ENCODE measurements at regions not wholly inside any gene's neighbourhood (a gene's known extent, or its start where the extent isn't known, plus 50 kb on each side); places are given as distances from the start of the nearest gene placed in this dataset.

DNA sequence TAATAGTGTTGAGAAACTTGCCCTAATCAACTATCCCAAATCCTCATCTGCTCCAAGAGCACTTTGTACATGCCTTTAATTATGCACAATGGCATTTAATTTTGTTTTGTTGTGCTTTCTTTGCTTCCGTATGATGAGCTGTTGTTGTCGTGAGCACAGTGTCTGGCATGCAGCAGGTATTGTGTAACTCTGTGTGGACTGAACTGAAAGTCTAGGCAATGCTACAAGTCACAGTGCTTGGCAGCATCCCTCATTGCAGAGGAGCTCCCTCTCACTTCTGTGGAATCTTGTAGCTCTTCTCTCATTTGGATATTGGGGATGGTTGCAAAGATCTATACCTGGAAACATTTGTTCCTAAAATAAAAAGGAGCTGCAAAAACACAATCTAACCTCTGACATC is 502.2 kb upstream of the CA10 start:
- no peaks in the 10 kb centered on the region for H3K27me3 ChIP-seq (ENCODE audit: insufficient read depth, low read length, poor library complexity, severe bottlenecking)
- Mint-ChIP-seq H3K9me3 (peaks cover 0 to 20% (median 2%) of the 10 kb centered on the region in 5 donors), H3K4me1 (no peaks in the 10 kb centered on the region), H3K36me3 (no peaks in the 10 kb centered on the region), H3K4me3 (no peak overlapping the region), H3K27ac (no peak overlapping the region), H3K27me3 (no peaks in the 10 kb centered on the region)
- DNase-seq = no peak
- no peaks in the 10 kb centered on the region for H3K9me3 ChIP-seq (ENCODE audit: low read length)
- H3K4me3 ChIP-seq (ENCODE audit: low read length) = no peak overlapping the region
- ChIA-PET POLR2A (no interaction called here), CTCF (no interaction called here)
- H3K36me3 ChIP-seq (ENCODE audit: insufficient read depth, low read length) = no peaks in the 10 kb centered on the region
- no peaks in the 10 kb centered on the region for H3K4me1 ChIP-seq (ENCODE audit: insufficient read depth, low read length)
- no peak overlapping the region for H3K27ac ChIP-seq (ENCODE audit: low read depth, low read length)

DNA sequence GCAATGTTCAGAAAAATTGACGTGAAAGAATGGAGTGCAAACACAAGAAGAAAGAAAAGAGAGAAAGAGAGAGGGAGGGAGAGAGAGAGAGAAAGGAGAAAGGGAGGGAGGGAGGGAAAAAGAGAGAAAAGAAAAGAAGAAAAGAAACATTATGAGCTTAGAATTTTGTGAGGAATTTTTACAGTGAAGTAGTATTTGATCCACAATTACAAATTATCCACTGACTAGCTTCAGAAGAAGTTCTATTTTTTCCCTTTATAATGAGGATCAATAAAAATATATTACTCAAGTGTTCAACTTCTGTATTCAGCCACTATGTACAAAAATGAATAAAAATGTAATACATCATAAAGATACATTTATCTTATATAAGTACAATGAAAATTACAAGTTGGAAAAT is 494.5 kb upstream of the CA10 start:
- POLR2A ChIA-PET = no interaction called here
- no peak overlapping the region for H3K4me3 ChIP-seq (ENCODE audit: low read length)
- H3K36me3 Mint-ChIP-seq = no peaks in the 10 kb centered on the region
- no peaks in the 10 kb centered on the region for H3K4me1 ChIP-seq (ENCODE audit: insufficient read depth, low read length)
- H3K36me3 ChIP-seq (ENCODE audit: insufficient read depth, low read length) = no peaks in the 10 kb centered on the region
- CTCF ChIA-PET = no interaction called here
- no peak overlapping the region for H3K4me3 Mint-ChIP-seq
- no peak for DNase-seq
- no peaks in the 10 kb centered on the region for H3K4me1 Mint-ChIP-seq
- no peak overlapping the region for H3K27ac Mint-ChIP-seq
- no peak overlapping the region for H3K27ac ChIP-seq (ENCODE audit: low read depth, low read length)
- no peaks in the 10 kb centered on the region for H3K27me3 Mint-ChIP-seq
- no peaks in the 10 kb centered on the region for H3K27me3 ChIP-seq (ENCODE audit: insufficient read depth, low read length, poor library complexity, severe bottlenecking)
- H3K9me3 ChIP-seq (ENCODE audit: low read length) = no peaks in the 10 kb centered on the region
- H3K9me3 Mint-ChIP-seq = peaks cover 2 to 10% (median 3%) of the 10 kb centered on the region in 5 donors

DNA sequence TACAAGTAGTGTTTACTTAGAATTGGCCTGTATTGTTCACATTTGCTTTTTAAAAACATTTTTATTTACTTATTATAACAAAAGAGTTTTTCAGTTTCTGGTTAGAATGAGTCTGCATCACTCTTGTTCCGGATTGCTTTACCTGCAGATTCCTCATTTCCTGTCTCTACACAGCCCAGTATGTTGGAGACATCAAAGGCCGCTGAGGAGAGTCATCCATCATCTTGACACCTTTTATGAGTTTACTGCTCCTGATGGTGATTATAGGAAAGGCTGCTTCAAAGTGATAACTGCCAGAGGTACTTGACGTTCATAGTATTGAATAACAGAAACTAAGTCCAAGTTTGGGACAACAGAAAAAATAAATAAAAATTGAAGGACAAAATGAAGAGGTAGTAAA is 490.5 kb upstream of the CA10 start:
- DNase-seq = no peak
- CTCF ChIA-PET = no interaction called here
- H3K27me3 ChIP-seq (ENCODE audit: insufficient read depth, low read length, poor library complexity, severe bottlenecking) = no peaks in the 10 kb centered on the region
- no peak overlapping the region for H3K27ac ChIP-seq (ENCODE audit: low read depth, low read length)
- Mint-ChIP-seq H3K4me3 (no peak overlapping the region), H3K36me3 (no peaks in the 10 kb centered on the region), H3K27me3 (no peaks in the 10 kb centered on the region), H3K9me3 (peaks cover 0 to 13% (median 3%) of the 10 kb centered on the region in 5 donors), H3K4me1 (no peaks in the 10 kb centered on the region), H3K27ac (no peak overlapping the region)
- no peaks in the 10 kb centered on the region for H3K4me1 ChIP-seq (ENCODE audit: insufficient read depth, low read length)
- no peak overlapping the region for H3K4me3 ChIP-seq (ENCODE audit: low read length)
- H3K9me3 ChIP-seq (ENCODE audit: low read length) = no peaks in the 10 kb centered on the region
- POLR2A ChIA-PET = no interaction called here
- H3K36me3 ChIP-seq (ENCODE audit: insufficient read depth, low read length) = no peaks in the 10 kb centered on the region

DNA sequence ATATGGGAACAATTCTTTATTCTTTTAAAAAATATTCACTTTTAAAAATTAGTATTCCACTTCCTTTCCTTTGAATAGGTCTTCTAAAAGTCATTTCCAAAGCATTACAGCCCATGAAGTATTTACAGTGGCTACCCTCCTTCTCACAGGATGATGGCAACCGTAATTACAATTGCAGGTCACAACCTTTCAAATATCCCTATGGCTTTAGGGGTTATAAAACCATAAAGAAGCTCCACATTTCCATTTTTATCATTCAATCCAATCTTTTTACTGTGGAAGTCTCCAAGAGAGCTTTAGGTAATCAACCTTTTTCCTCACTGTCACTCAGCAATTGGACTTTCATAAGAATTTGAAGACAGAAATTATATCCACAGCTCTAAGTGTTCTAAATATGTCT is 488.9 kb upstream of the CA10 start:
- no peak for DNase-seq

DNA sequence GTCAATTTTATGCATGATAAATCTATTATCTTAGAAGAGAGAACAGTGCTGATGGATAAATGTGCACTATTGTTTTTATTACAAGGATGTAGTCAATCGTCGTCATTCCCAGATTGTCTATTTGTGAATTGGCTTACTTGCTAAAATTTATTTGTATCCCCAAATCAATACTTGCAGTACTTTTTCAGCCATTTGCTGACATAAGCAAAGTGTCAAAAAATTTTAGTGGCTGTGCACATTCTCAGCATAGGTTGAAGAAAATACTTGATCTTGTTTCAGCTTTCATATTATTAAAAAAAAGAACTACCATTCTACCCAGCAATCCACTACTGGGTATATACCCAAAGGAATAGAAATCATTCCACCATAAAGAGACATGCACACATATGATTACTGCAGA is 477.9 kb upstream of the CA10 start:
- Mint-ChIP-seq H3K4me3 (no peak overlapping the region), H3K36me3 (no peaks in the 10 kb centered on the region), H3K27ac (no peak overlapping the region), H3K4me1 (no peaks in the 10 kb centered on the region), H3K9me3 (peaks cover 6 to 15% (median 10%) of the 10 kb centered on the region in 5 donors), H3K27me3 (no peaks in the 10 kb centered on the region)
- DNase-seq = no peak
- H3K4me3 ChIP-seq (ENCODE audit: low read length) = no peak overlapping the region
- ChIA-PET CTCF (no interaction called here), POLR2A (no interaction called here)
- H3K4me1 ChIP-seq (ENCODE audit: insufficient read depth, low read length) = no peaks in the 10 kb centered on the region
- no peaks in the 10 kb centered on the region for H3K9me3 ChIP-seq (ENCODE audit: low read length)
- no peak overlapping the region for H3K27ac ChIP-seq (ENCODE audit: low read depth, low read length)
- H3K27me3 ChIP-seq (ENCODE audit: insufficient read depth, low read length, poor library complexity, severe bottlenecking) = no peaks in the 10 kb centered on the region
- no peaks in the 10 kb centered on the region for H3K36me3 ChIP-seq (ENCODE audit: insufficient read depth, low read length)

More for the DNA sequence above, 488.9 kb upstream of the CA10 start:
- H3K27me3 ChIP-seq (ENCODE audit: insufficient read depth, low read length, poor library complexity, severe bottlenecking) = no peaks in the 10 kb centered on the region
- no peaks in the 10 kb centered on the region for H3K9me3 ChIP-seq (ENCODE audit: low read length)
- POLR2A ChIA-PET = no interaction called here
- no peak overlapping the region for H3K4me3 Mint-ChIP-seq
- H3K27ac ChIP-seq (ENCODE audit: low read depth, low read length) = no peak overlapping the region
- no peaks in the 10 kb centered on the region for H3K36me3 ChIP-seq (ENCODE audit: insufficient read depth, low read length)
- H3K4me1 ChIP-seq (ENCODE audit: insufficient read depth, low read length) = no peaks in the 10 kb centered on the region
- peaks cover 0 to 9% (median 3%) of the 10 kb centered on the region in 5 donors for H3K9me3 Mint-ChIP-seq
- no peaks in the 10 kb centered on the region for H3K4me1 Mint-ChIP-seq
- no peak overlapping the region for H3K4me3 ChIP-seq (ENCODE audit: low read length)
- CTCF ChIA-PET = no interaction called here
- no peak overlapping the region for H3K27ac Mint-ChIP-seq
- H3K27me3 Mint-ChIP-seq = no peaks in the 10 kb centered on the region
- H3K36me3 Mint-ChIP-seq = no peaks in the 10 kb centered on the region

DNA sequence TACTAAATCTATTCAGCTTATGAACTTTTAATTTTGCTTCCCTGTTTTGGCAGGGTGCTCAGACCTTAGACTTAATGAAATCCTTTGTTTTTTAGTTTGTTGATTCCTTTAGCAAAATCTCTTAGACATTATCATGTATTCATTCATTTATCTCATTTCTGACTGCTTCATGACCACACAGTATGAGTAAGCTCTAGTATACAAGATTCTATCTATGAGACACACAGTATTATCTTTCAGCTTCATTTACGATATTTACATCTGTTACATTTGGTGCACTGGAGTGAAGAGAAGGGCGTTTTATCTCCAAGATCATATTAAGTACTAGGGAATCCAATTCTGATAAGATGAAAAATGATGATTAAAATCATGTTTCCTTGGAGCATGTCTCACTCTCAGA is 448.1 kb upstream of the CA10 start:
- H3K27ac ChIP-seq (ENCODE audit: low read depth, low read length) = no peak overlapping the region

DNA sequence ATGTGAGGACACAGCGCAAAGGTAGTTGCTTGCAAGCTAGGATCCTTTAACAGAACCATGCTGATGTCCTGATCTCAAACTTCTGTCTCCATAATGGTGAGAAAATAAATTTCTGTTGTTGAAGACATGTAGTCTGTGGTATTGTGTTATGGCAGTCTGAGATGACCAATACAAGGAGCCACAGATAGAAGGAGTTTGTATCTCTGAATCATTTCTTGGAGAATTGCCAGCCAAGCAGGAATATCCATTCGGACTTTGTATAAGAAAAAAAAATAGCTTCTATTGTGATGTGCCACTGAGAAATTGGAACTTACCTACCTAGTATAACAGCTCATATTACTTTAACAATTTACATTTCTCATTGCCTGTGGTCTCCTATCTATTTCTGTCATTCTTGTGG is 447.6 kb upstream of the CA10 start:
- Mint-ChIP-seq H3K27me3 (no peaks in the 10 kb centered on the region), H3K36me3 (no peaks in the 10 kb centered on the region), H3K4me3 (no peak overlapping the region), H3K27ac (no peak overlapping the region), H3K4me1 (no peaks in the 10 kb centered on the region), H3K9me3 (peaks cover 0 to 9% (median 3%) of the 10 kb centered on the region in 5 donors)
- ChIA-PET CTCF (no interaction called here), POLR2A (no interaction called here)
- no peaks in the 10 kb centered on the region for H3K4me1 ChIP-seq (ENCODE audit: insufficient read depth, low read length)
- H3K9me3 ChIP-seq (ENCODE audit: low read length) = no peaks in the 10 kb centered on the region
- no peaks in the 10 kb centered on the region for H3K36me3 ChIP-seq (ENCODE audit: insufficient read depth, low read length)
- no peaks in the 10 kb centered on the region for H3K27me3 ChIP-seq (ENCODE audit: insufficient read depth, low read length, poor library complexity, severe bottlenecking)
- no peak for DNase-seq
- H3K27ac ChIP-seq (ENCODE audit: low read depth, low read length) = no peak overlapping the region
- H3K4me3 ChIP-seq (ENCODE audit: low read length) = no peak overlapping the region

More for the DNA sequence above, 448.1 kb upstream of the CA10 start:
- no peaks in the 10 kb centered on the region for H3K4me1 Mint-ChIP-seq
- no peak overlapping the region for H3K4me3 Mint-ChIP-seq
- no peaks in the 10 kb centered on the region for H3K36me3 Mint-ChIP-seq
- ChIA-PET CTCF (no interaction called here), POLR2A (no interaction called here)
- H3K27me3 ChIP-seq (ENCODE audit: insufficient read depth, low read length, poor library complexity, severe bottlenecking) = no peaks in the 10 kb centered on the region
- no peak overlapping the region for H3K4me3 ChIP-seq (ENCODE audit: low read length)
- no peaks in the 10 kb centered on the region for H3K27me3 Mint-ChIP-seq
- H3K4me1 ChIP-seq (ENCODE audit: insufficient read depth, low read length) = no peaks in the 10 kb centered on the region
- no peak overlapping the region for H3K27ac Mint-ChIP-seq
- H3K9me3 ChIP-seq (ENCODE audit: low read length) = no peaks in the 10 kb centered on the region
- no peak for DNase-seq
- H3K36me3 ChIP-seq (ENCODE audit: insufficient read depth, low read length) = no peaks in the 10 kb centered on the region
- peaks cover 0 to 9% (median 4%) of the 10 kb centered on the region in 5 donors for H3K9me3 Mint-ChIP-seq

DNA sequence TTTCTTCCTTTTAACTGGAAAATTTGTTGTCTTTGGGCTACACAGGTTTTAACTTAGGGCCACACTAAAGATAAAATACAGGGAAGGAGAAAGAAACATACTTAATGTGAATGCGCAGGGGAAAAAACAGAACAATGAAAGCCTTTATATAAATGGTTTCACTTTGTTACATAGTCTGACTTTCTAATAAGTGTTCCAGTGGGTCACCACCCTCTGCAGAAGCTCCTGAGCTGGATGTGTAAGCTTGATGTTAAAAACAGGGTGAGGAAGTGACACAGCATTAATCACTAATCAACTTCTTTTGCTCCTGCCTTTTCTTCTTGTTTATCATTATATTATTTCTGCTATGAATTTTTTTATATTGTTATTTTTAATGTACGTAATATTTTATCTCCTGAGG is 445.6 kb upstream of the CA10 start:
- POLR2A ChIA-PET = no interaction called here
- no peaks in the 10 kb centered on the region for H3K4me1 Mint-ChIP-seq

More for the DNA sequence above, 445.6 kb upstream of the CA10 start:
- H3K27ac ChIP-seq (ENCODE audit: low read depth, low read length) = no peak overlapping the region
- no peak for DNase-seq
- no peak overlapping the region for H3K4me3 ChIP-seq (ENCODE audit: low read length)
- no peaks in the 10 kb centered on the region for H3K36me3 Mint-ChIP-seq
- CTCF ChIA-PET = no interaction called here
- no peaks in the 10 kb centered on the region for H3K36me3 ChIP-seq (ENCODE audit: insufficient read depth, low read length)
- H3K4me3 Mint-ChIP-seq = no peak overlapping the region
- H3K27me3 Mint-ChIP-seq = no peaks in the 10 kb centered on the region
- H3K27ac Mint-ChIP-seq = no peak overlapping the region
- no peaks in the 10 kb centered on the region for H3K9me3 ChIP-seq (ENCODE audit: low read length)
- no peaks in the 10 kb centered on the region for H3K27me3 ChIP-seq (ENCODE audit: insufficient read depth, low read length, poor library complexity, severe bottlenecking)
- H3K9me3 Mint-ChIP-seq = peaks cover 0 to 9% (median 3%) of the 10 kb centered on the region in 5 donors
- H3K4me1 ChIP-seq (ENCODE audit: insufficient read depth, low read length) = no peaks in the 10 kb centered on the region
